K562 (cell line): ENCODE measurements at regions not wholly inside any gene's neighbourhood (a gene's known extent, or its start where the extent isn't known, plus 50 kb on each side); places are given as distances from the start of the nearest gene placed in this dataset.
A peak's percentile ranks its signal among the peaks of the same experiment; 100 is the strongest.

Source experiments
- AFF4 ChIP-seq: sonication (generic); formaldehyde crosslinking; IDR thresholded peaks from 2 replicates; pipeline ENCODE4 v1.8.0; 2023; ENCODE audit warnings: mild to moderate bottlenecking, missing genetic modification reagents
- ARID2 ChIP-seq: fragments of 450-650 bp; IDR thresholded peaks from 2 replicates; pipeline ENCODE4 v1.6.1; 2017; ENCODE audit warnings: antibody characterized with exemption, mild to moderate bottlenecking
- BRF2 ChIP-seq: IDR thresholded peaks from 3 replicates; pipeline ENCODE4 v1.6.1; 2011; ENCODE audit warnings: borderline replicate concordance, mild to moderate bottlenecking; ENCODE audit not compliant: insufficient read length, insufficient read depth
- ETV6 ChIP-seq, 3 experiments: fragments of 150-350 bp in 1 of 3; sonication (generic) in 1 of 3; formaldehyde crosslinking in 1 of 3; IDR thresholded peaks; 2 replicates each; pipeline versions ENCODE4 v1.6.1 to v1.8.0; 2014 to 2022; ENCODE audit warnings: borderline replicate concordance in 2 of 3, low read depth in 2 of 3, antibody characterized with exemption in 1 of 3, low read length in 1 of 3, mild to moderate bottlenecking in 1 of 3, missing genetic modification reagents in 1 of 3
- HDAC2 ChIP-seq: fragments of 450-650 bp; IDR thresholded peaks from 2 replicates; pipeline ENCODE4 v1.6.1; 2016; ENCODE audit warnings: mild to moderate bottlenecking
- ILK ChIP-seq: fragments of 450-650 bp; IDR thresholded peaks from 2 replicates; pipeline ENCODE4 v1.6.1; 2016; ENCODE audit warnings: missing genetic modification characterization, low read depth, mild to moderate bottlenecking, missing compliant biosample characterization, moderate library complexity, borderline replicate concordance
- PHB ChIP-seq: fragments of 250-450 bp; sonication (Bioruptor Pico); IDR thresholded peaks from 2 replicates; pipeline ENCODE4 v1.5.0; 2021
- REST ChIP-seq, 2 experiments: fragments of 450-650 bp; formaldehyde crosslinking in 1 of 2; IDR thresholded peaks; 2 replicates each; pipeline versions ENCODE4 v1.4.0 to v1.6.1; 2014 to 2020; ENCODE audit warnings: mild to moderate bottlenecking in 2 of 2, borderline replicate concordance in 1 of 2, low read depth in 1 of 2
- RUNX1 ChIP-seq: sonication (generic); IDR thresholded peaks from 2 replicates; pipeline ENCODE4 v1.6.1; 2016; ENCODE audit warnings: antibody characterized with exemption, low read depth
- SMAD4 ChIP-seq: fragments of 250-450 bp; sonication (Bioruptor Pico); conservative IDR thresholded peaks from 2 replicates; pipeline ENCODE4 v1.8.0; 2021; ENCODE audit warnings: inconsistent platforms, mild to moderate bottlenecking, moderate library complexity
- ZC3H4 ChIP-seq: sonication (generic); formaldehyde crosslinking; IDR thresholded peaks from 2 replicates; pipeline ENCODE4 v1.9.0; 2021; ENCODE audit warnings: missing genetic modification reagents, borderline replicate concordance
- ZNF24 ChIP-seq: fragments of 450-650 bp; IDR thresholded peaks from 2 replicates; pipeline ENCODE4 v1.6.1; 2016
- ZNF324 ChIP-seq: fragments of 250-450 bp; sonication (Bioruptor Pico); IDR thresholded peaks from 2 replicates; pipeline ENCODE4 v1.4.0; 2020; ENCODE audit warnings: mild to moderate bottlenecking

DNA sequence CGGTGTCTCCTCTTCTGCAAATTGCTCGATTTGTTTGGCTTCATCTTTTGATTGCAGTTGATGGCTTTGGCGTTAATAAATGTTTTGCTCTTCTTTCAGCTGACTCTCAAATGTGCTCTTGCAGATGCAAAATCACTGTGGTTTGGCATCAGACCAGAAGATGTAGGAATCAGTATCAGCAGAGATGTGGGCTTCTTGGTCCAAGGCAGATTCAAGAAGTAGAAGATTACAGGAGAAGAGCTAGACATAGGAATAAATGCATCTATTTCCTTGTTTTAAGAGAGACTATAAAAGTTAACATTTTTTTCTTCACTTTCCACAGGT lies 59.8 kb upstream of the BACH1 start (continued):
- no peak for TF ChIP-seq BRF2
- TF ChIP-seq RUNX1 = no peak
- TF ChIP-seq REST (IDR thresholded peaks at IDR 0.05; ENCODE audit: borderline replicate concordance) = no peak
- no peak for TF ChIP-seq REST (CRISPR knock-in tag; IDR thresholded peaks at IDR 0.05; ENCODE audit: low read depth)
- no peak for TF ChIP-seq ARID2
- no peak for TF ChIP-seq ZC3H4 (CRISPR knock-in tag)
- no peak for TF ChIP-seq ETV6 (IDR thresholded peaks at IDR 0.05; ENCODE audit: borderline replicate concordance in 1 of 2, low read depth in 2 of 2, low read length in 1 of 2)
- TF ChIP-seq ETV6 (CRISPR knock-in tag; IDR thresholded peaks at IDR 0.05; ENCODE audit: borderline replicate concordance) = no peak
- TF ChIP-seq AFF4 (CRISPR knock-in tag) = no peak
- TF ChIP-seq PHB = no peak
- TF ChIP-seq SMAD4 (CRISPR knock-in tag) = no peak
- no peak for TF ChIP-seq ILK (tag)
- peak; percentile 65; the same call in 1 of the 2 replicates for TF ChIP-seq HDAC2
- TF ChIP-seq ZNF324 (CRISPR knock-in tag) = no peak
- no peak for TF ChIP-seq ZNF24
